Activated B cell treated with CpG ODN at 0.5 μM for 24 hours (primary cell): ENCODE measurements at regions not wholly inside any gene's neighbourhood (a gene's known extent, or its start where the extent isn't known, plus 50 kb on each side); places are given as distances from the start of the nearest gene placed in this dataset.

Experiments
- ATAC-seq: fragments of 200-7000 bp; cut with Tn5 transposase; one replicate; pipeline ENCODE4 v1.10.0; 2021; ENCODE audit warnings: low read depth, mild to moderate bottlenecking, moderate library complexity
- CTCF ChIA-PET: fragments of 350-600 bp; sonication (Branson Sonifier 250); formaldehyde crosslinking; loops from one replicate; lab custom pipeline; 2021; ENCODE audit warnings: antibody characterized with exemption; lab: Charles Lee
- POLR2A ChIA-PET: fragments of 350-600 bp; sonication (Branson Sonifier 250); formaldehyde crosslinking; loops from one replicate; lab custom pipeline; 2021; ENCODE audit warnings: antibody characterized with exemption; lab: Charles Lee
- DNase-seq: peaks from one replicate; pipeline ENCODE4 v3.0.0; 2022
- H3K27ac Mint-ChIP-seq: one replicate; pipeline ENCODE4 v1.8.0; 2020; ENCODE audit warnings: mixed read lengths
- H3K27me3 Mint-ChIP-seq: one replicate; pipeline ENCODE4 v1.8.0; 2021; ENCODE audit warnings: mixed read lengths
- H3K36me3 Mint-ChIP-seq: one replicate; pipeline ENCODE4 v1.8.0; 2021; ENCODE audit warnings: low read depth, mixed read lengths
- H3K4me1 Mint-ChIP-seq: one replicate; pipeline ENCODE4 v1.8.0; 2021; ENCODE audit warnings: mixed read lengths
- H3K4me3 Mint-ChIP-seq: one replicate; pipeline ENCODE4 v1.8.0; 2020; ENCODE audit warnings: mild to moderate bottlenecking, mixed read lengths
- H3K9me3 Mint-ChIP-seq: one replicate; pipeline ENCODE4 v1.8.0; 2020; ENCODE audit warnings: mixed read lengths
- CTCF ChIP-seq: fragments of 200-600 bp; IDR thresholded peaks from one replicate; pipeline ENCODE4 v1.8.0; 2022; ENCODE audit warnings: antibody characterized with exemption, mild to moderate bottlenecking
- intact Hi-C: fragments of 100-400 bp; cut with micrococcal nuclease; formaldehyde crosslinking; loops from one replicate; pipeline ENCODE4 v1.15.1; 2024

- Mint-ChIP-seq H3K9me3 (no peaks in the 10 kb centered on the region), H3K27me3 (peaks cover 2% of the 10 kb centered on the region), H3K4me1 (no peaks in the 10 kb centered on the region), H3K27ac (no peak overlapping the region), H3K4me3 (no peak overlapping the region), H3K36me3 (no peaks in the 10 kb centered on the region)
- POLR2A ChIA-PET = no interaction called here
- ATAC-seq (no peak), DNase-seq (no peak)
- no peak for TF ChIP-seq CTCF
- CTCF ChIA-PET = no interaction called here
- intact Hi-C loops = no loop called here
These were observed 165.8 kb upstream of the ROPN1 start for GRCh38 chr3:124157748-124158147.

GRCh38 chr3:124158168-124158881 is 166.4 kb upstream of the ROPN1 start:
- TF ChIP-seq CTCF = no peak
- no peaks in the 10 kb centered on the region for H3K36me3 Mint-ChIP-seq
- H3K27ac Mint-ChIP-seq = no peak overlapping the region
- intact Hi-C loops = no loop called here
- no peak for DNase-seq
- no peak for ATAC-seq
- H3K9me3 Mint-ChIP-seq = no peaks in the 10 kb centered on the region
- peaks cover 2% of the 10 kb centered on the region for H3K27me3 Mint-ChIP-seq
- ChIA-PET CTCF (no interaction called here), POLR2A (no interaction called here)
- no peaks in the 10 kb centered on the region for H3K4me1 Mint-ChIP-seq
- H3K4me3 Mint-ChIP-seq = no peak overlapping the region

GRCh38 chr3:124161448-124161847 is 169.5 kb upstream of the ROPN1 start:
- TF ChIP-seq CTCF = no peak
- ATAC-seq = no peak
- H3K27me3 Mint-ChIP-seq = no peaks in the 10 kb centered on the region
- no peaks in the 10 kb centered on the region for H3K36me3 Mint-ChIP-seq
- ChIA-PET POLR2A (no interaction called here), CTCF (no interaction called here)
- no peak overlapping the region for H3K4me3 Mint-ChIP-seq
- no peak for DNase-seq
- H3K4me1 Mint-ChIP-seq = no peaks in the 10 kb centered on the region
- intact Hi-C loops = no loop called here
- H3K9me3 Mint-ChIP-seq = no peaks in the 10 kb centered on the region
- no peak overlapping the region for H3K27ac Mint-ChIP-seq

- H3K27ac Mint-ChIP-seq = no peak overlapping the region
- CTCF ChIA-PET = no interaction called here
These were observed 171.8 kb upstream of the ROPN1 start for GRCh38 chr3:124163689-124164088.

GRCh38 chr3:124168271-124168670 is 176.3 kb upstream of the ROPN1 start:
- DNase-seq (no peak), ATAC-seq (no peak)
- TF ChIP-seq CTCF = no peak
- Mint-ChIP-seq H3K4me1 (no peaks in the 10 kb centered on the region), H3K27me3 (no peaks in the 10 kb centered on the region), H3K36me3 (no peaks in the 10 kb centered on the region), H3K27ac (no peak overlapping the region), H3K4me3 (no peak overlapping the region), H3K9me3 (no peaks in the 10 kb centered on the region)
- POLR2A ChIA-PET = no interaction called here
- intact Hi-C loops = no loop called here
- CTCF ChIA-PET = no interaction called here

More at GRCh38 chr3:124163689-124164088, 171.8 kb upstream of the ROPN1 start:
- no peak overlapping the region for H3K4me3 Mint-ChIP-seq
- H3K27me3 Mint-ChIP-seq = no peaks in the 10 kb centered on the region
- no peaks in the 10 kb centered on the region for H3K9me3 Mint-ChIP-seq
- H3K4me1 Mint-ChIP-seq = no peaks in the 10 kb centered on the region
- H3K36me3 Mint-ChIP-seq = no peaks in the 10 kb centered on the region
- intact Hi-C loops = no loop called here
- DNase-seq (no peak), ATAC-seq (no peak)
- POLR2A ChIA-PET = no interaction called here
- no peak for TF ChIP-seq CTCF
